Lung (tissue), 11 donors: ENCODE measurements at regions not wholly inside any gene's neighbourhood (a gene's known extent, or its start where the extent isn't known, plus 50 kb on each side); places are given as distances from the start of the nearest gene placed in this dataset.

Experiments
- ATAC-seq: fragments of 200-7000 bp; cut with Tn5 transposase; one replicate; pipeline ENCODE4 v1.9.1; 2020; ENCODE audit warnings: moderate number of reproducible peaks; ENCODE audit not compliant: insufficient read depth, low FRiP score
- DNase-seq, 3 donors: peaks; one replicate each; pipeline ENCODE4 v3.0.0-alpha.2; 2013 to 2017
- H3K27ac ChIP-seq, 2 donors: one replicate each; pipeline ENCODE4 v1.5.1; 2013; ENCODE audit warnings: mild to moderate bottlenecking in 2 of 2, moderate library complexity in 2 of 2, control low read depth in 1 of 2, inconsistent platforms in 1 of 2, low read depth in 1 of 2, low read length in 1 of 2
- H3K27me3 ChIP-seq, 3 donors: one replicate each; pipeline ENCODE4 v1.5.1; 2013; ENCODE audit warnings: low read length in 2 of 3; ENCODE audit not compliant: control insufficient read depth in 3 of 3, insufficient read depth in 3 of 3
- H3K36me3 ChIP-seq, 4 donors: one replicate each; pipeline ENCODE4 v1.5.1; 2013; ENCODE audit warnings: low read length in 4 of 4, mild to moderate bottlenecking in 1 of 4, moderate library complexity in 1 of 4; ENCODE audit not compliant: control insufficient read depth in 4 of 4, insufficient read depth in 4 of 4
- H3K4me1 ChIP-seq, 5 donors: one replicate each; pipeline ENCODE4 v1.5.1; 2013; ENCODE audit warnings: low read length in 5 of 5, mild to moderate bottlenecking in 2 of 5, moderate library complexity in 1 of 5; ENCODE audit not compliant: control insufficient read depth in 5 of 5, insufficient read depth in 5 of 5
- H3K4me3 ChIP-seq: one replicate; pipeline ENCODE4 v1.5.1; 2013; ENCODE audit warnings: mild to moderate bottlenecking, control low read depth, moderate library complexity
- H3K9ac ChIP-seq, 2 donors: one replicate each; pipeline ENCODE4 v1.5.1; 2013; ENCODE audit warnings: low read length in 2 of 2, control low read depth in 1 of 2; ENCODE audit not compliant: insufficient read depth in 1 of 2
- H3K9me3 ChIP-seq, 4 donors: one replicate each; pipeline ENCODE4 v1.5.1; 2013; ENCODE audit warnings: low read length in 3 of 4, mild to moderate bottlenecking in 1 of 4, moderate library complexity in 1 of 4; ENCODE audit not compliant: control insufficient read depth in 4 of 4, insufficient read depth in 3 of 4
- WGBS, 2 donors: extraction: QIAGEN DNeasy Blood & Tissue Kit; methylation state at CpG; one replicate each; pipeline ENCODE4 v1.1.7; 2013; 5-methylcytosine and 5-hydroxymethylcytosine counted together
- TF ChIP-seq, protein P1 (sequence below): IDR thresholded peaks from 2 replicates; pipeline ENCODE4 v1.5.1; 2012; ENCODE audit warnings: mild to moderate bottlenecking; ENCODE audit errors: control extremely low read depth, extremely low read depth
- donor health status: control.
- donor health status: control.
- donor health status: Bipolar disorder and iron deficiency.
- donor health status: healthy.
- donor health status: DM: yes; HTN: yes; CAD: no.

DNA sequence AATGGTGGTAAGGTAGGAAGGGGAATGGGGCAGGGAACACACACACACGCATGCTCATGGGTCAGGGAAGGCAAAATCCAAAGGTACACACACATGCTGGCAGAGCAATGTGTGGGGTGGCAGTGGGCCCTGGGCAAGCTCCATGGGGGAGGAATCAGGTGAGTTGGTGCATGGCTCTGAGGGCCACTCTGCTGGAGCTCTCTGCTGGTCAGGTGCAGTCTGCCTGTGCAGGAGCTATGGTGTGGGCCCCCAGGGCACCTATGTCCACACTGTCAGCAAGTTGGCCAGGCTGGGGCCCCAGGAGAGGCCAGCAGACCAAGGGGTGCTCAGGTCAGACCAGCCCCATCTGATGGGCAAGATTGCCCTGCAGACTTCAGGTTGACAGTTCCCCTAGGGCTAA lies 90.1 kb upstream of the GAP43 start:
- ATAC-seq (no peak), DNase-seq (no peak)
- Histone ChIP-seq H3K4me3 (no peak overlapping the region), H3K9ac (no peak overlapping the region), H3K4me1 (no peaks in the 10 kb centered on the region), H3K27ac (no peak overlapping the region), H3K27me3 (no peaks in the 10 kb centered on the region), H3K9me3 (peaks cover 0 to 2% (median 0%) of the 10 kb centered on the region in 4 donors), H3K36me3 (no peaks in the 10 kb centered on the region)
- TF ChIP-seq, protein P1, sequence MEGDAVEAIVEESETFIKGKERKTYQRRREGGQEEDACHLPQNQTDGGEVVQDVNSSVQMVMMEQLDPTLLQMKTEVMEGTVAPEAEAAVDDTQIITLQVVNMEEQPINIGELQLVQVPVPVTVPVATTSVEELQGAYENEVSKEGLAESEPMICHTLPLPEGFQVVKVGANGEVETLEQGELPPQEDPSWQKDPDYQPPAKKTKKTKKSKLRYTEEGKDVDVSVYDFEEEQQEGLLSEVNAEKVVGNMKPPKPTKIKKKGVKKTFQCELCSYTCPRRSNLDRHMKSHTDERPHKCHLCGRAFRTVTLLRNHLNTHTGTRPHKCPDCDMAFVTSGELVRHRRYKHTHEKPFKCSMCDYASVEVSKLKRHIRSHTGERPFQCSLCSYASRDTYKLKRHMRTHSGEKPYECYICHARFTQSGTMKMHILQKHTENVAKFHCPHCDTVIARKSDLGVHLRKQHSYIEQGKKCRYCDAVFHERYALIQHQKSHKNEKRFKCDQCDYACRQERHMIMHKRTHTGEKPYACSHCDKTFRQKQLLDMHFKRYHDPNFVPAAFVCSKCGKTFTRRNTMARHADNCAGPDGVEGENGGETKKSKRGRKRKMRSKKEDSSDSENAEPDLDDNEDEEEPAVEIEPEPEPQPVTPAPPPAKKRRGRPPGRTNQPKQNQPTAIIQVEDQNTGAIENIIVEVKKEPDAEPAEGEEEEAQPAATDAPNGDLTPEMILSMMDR: no peak
- WGBS, 2 donors: 94 to 100% methylated on average over 1 of the region's 1 CpG

DNA sequence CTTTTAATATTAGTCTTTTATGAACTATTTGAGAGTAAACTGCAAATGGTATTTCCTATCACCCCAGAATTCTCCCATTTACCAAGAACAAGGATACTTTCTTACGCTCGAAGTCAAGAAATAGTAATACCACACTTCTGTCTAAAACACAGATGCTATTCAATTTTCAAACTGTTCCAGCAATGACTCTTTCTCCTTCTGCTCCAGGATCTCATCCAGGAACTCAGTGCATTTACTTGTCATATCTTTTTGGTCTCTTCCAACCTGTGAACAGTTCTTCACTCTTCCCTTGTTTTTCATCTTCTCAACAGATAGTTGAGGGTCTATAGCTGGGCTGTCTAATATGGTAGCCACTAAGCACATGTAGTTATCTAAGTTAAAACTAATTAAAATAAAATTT lies 87.1 kb upstream of the GAP43 start:
- TF ChIP-seq, protein P1: no peak
- Histone ChIP-seq H3K27me3 (no peaks in the 10 kb centered on the region), H3K9ac (no peak overlapping the region), H3K4me1 (no peaks in the 10 kb centered on the region), H3K9me3 (peaks cover 0 to 2% (median 0%) of the 10 kb centered on the region in 4 donors), H3K36me3 (no peaks in the 10 kb centered on the region), H3K4me3 (no peak overlapping the region), H3K27ac (no peak overlapping the region)
- WGBS, 2 donors: 95% methylated on average over 2 of the region's 2 CpGs
- ATAC-seq: no peak
- DNase-seq: no peak

DNA sequence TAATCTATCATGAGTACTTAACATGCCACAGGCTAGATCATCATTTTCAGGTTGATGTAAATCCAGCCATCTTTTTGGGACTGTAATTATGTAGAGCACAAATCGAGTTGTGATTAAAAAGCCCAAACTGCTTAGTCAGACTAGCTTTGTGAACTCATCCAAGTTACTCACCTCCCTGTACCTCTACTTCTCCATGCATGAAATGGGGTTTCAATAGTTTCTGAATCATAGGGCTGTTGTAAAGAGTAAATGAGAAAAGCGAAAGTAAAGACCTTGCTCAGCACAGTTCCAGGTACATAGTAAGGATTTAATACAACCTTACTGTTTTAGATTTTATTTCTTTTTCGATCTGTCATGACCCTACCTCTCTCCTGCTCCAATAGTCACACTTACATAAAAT lies 85.6 kb upstream of the GAP43 start:
- no peaks in the 10 kb centered on the region for H3K36me3 ChIP-seq
- no peak overlapping the region for H3K27ac ChIP-seq
- H3K9ac ChIP-seq: no peak overlapping the region
- ATAC-seq (no peak), DNase-seq (no peak)
- no peaks in the 10 kb centered on the region for H3K4me1 ChIP-seq
- 88 to 91% methylated on average over 3 of the region's 3 CpGs for WGBS, 2 donors
- TF ChIP-seq, protein P1: no peak
- no peaks in the 10 kb centered on the region for H3K27me3 ChIP-seq
- H3K4me3 ChIP-seq: no peak overlapping the region
- no peaks in the 10 kb centered on the region for H3K9me3 ChIP-seq

DNA sequence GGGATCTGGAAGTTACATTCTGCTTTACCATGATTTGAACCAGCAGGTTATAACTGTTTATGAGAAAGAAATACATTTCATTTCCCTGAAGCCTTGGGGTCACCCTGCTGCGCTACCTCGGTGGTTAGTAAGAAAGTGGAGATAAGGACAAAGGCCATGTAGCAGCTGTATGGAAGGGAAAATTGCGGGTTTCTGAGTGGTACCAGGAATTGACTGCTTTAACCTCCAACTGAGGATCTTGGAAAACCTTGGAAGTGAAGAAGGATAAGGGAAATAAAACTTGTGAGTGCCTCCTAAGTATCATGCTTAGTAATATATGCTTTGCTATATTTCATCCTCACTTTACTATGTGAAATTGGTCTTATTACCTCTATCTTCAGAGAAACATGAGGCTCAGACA lies 76.1 kb upstream of the GAP43 start:
- H3K4me1 ChIP-seq: peaks cover 0 to 4% (median 0%) of the 10 kb centered on the region in 5 donors
- no peak overlapping the region for H3K4me3 ChIP-seq
- no peaks in the 10 kb centered on the region for H3K27me3 ChIP-seq
- no peak for DNase-seq
- H3K27ac ChIP-seq: no peak overlapping the region
- ATAC-seq: no peak
- 88 to 95% methylated on average over 3 of the region's 3 CpGs for WGBS, 2 donors
- TF ChIP-seq, protein P1: no peak
- no peaks in the 10 kb centered on the region for H3K36me3 ChIP-seq
- H3K9ac ChIP-seq: no peak overlapping the region
- H3K9me3 ChIP-seq: no peaks in the 10 kb centered on the region
